ENCODE measurements at regions not wholly inside any gene's neighbourhood (a gene's known extent, or its start where the extent isn't known, plus 50 kb on each side); places are given as distances from the start of the nearest gene placed in this dataset.
"Not testable (repeated sequence)": the region's sequence is repeated elsewhere in the genome, so short reads cannot be mapped to it uniquely, and the experiment has no call there.

DNA sequence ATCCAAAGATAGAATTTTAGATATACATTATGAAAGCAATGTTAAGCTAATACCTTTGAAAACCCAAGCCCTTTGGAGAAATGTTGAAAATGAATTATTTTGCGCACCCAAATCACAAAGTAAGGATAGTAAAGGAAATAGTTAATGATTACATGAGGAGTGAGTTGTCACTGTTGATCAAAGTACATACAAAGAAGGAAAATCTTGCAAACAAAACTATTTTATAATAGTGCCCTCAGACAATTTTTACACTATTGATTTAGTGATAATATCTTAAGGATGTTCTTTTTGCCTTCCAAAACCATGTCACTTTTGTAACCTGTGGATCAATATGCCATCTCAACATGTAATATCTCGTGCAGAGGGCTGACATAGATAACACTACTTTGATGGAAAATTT lies 146.8 kb downstream of the DUSP6 start:
- peak overlapping the region; percentile 21 for H3K27ac ChIP-seq
- TF ChIP-seq CTCF (conservative IDR thresholded peaks at IDR 0.05), result no peak

- no peak for TF ChIP-seq CTCF (conservative IDR thresholded peaks at IDR 0.05)
- H3K27ac ChIP-seq, result no peak overlapping the region
Measured at GRCh38 chr12:89203144-89203543, 149.2 kb downstream of the DUSP6 start.

GRCh38 chr12:89200217-89200616 lies 152.1 kb downstream of the DUSP6 start:
- TF ChIP-seq CTCF (conservative IDR thresholded peaks at IDR 0.05), result no peak
- no peak overlapping the region for H3K27ac ChIP-seq

- no peak overlapping the region for H3K27ac ChIP-seq
- TF ChIP-seq CTCF (conservative IDR thresholded peaks at IDR 0.05), result no peak
Measured at GRCh38 chr12:89195470-89195869, 156.8 kb downstream of the DUSP6 start.

DNA sequence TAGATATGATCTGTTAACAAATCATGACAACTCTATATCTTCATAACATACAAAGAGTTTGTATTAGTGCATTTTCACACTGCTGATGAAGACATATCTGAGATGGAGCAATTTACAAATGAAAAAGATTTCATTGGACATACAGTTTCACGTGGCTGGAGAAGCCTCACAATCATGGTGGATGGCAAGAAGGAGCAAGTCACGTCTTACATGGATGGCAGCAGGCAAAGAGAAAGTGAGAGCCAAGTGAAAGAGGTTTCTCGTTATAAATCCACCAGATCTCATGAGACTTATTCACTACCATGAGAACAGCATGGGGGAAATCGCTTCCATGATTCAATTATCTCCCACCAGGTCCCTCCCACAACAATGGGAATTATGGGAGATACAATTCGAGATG lies 157.6 kb downstream of the DUSP6 start:
- no peak overlapping the region for H3K27ac ChIP-seq
- TF ChIP-seq CTCF (conservative IDR thresholded peaks at IDR 0.05), result no peak

DNA sequence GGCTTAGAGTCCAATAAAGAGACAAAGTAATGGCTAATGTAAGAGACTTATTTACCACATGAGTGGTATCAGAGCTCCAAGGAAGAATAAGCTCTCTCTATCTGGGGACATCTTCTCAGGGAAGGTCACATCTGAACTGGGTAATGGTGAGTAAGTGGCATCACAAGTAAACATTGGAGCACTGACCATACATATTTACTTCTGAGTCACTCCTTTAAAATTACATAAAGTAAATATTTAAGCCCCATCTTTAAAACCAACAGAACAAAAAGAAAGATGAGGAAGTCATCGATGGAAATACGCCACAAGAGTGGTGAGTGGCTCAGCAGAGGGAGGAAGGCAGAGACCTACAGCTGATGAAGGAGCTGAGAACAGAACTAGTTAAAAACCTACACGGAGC lies 159.9 kb downstream of the DUSP6 start:
- TF ChIP-seq CTCF (conservative IDR thresholded peaks at IDR 0.05), result no peak
- no peak overlapping the region for H3K27ac ChIP-seq

DNA sequence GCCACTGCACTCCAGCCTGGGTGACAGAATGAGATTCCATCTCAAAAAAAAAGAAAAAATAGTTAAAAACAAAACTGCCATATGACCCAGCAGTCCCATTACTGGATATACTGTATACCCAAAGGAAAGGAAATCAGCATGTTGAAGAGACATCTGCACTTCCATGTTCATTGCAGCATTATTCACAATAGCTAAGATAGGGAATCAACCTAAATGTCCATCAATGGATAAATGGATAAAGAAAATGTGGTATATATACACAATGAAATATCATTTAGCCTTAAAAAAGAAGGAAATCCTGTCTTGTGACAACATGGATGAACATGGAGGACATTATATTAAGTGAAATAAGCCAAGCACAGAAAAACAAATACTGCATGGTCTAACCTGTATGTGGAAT lies 160.7 kb downstream of the DUSP6 start:
- H3K27ac ChIP-seq, result not testable (repeated sequence)

DNA sequence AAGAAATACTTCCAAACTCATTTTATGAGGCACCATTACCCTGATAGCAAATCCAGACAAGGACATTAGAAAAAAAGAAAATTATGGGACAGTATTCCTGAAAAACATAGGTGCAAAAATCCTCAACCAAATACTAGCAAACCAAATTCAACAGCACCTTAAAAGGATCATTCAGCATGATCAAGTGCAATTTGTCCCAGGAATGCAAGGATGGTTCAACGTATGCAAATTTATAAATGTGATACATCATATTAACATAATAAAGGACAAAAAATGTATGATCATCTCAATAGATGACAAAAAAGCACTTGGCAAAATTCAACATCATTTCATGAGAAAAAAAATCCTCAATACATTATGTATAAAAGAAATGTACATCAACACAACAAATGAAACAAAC lies 162.9 kb downstream of the DUSP6 start:
- H3K27ac ChIP-seq, result no peak overlapping the region
- TF ChIP-seq CTCF (conservative IDR thresholded peaks at IDR 0.05), result no peak

Data from VCaP (cell line).